Mucosa of descending colon (tissue), 3 donors: ENCODE measurements at regions not wholly inside any gene's neighbourhood (a gene's known extent, or its start where the extent isn't known, plus 50 kb on each side); places are given as distances from the start of the nearest gene placed in this dataset.
A peak's percentile ranks its signal among the peaks of the same experiment; 100 is the strongest.

Experiments used
- ATAC-seq: fragments of 200-7000 bp; cut with Tn5 transposase; one replicate; pipeline ENCODE4 v1.9.1; 2020; ENCODE audit warnings: mild to moderate bottlenecking, moderate library complexity
- DNase-seq, 3 donors: peaks; one replicate each; pipeline ENCODE4 v3.0.0-alpha.2; 2020
- H3K36me3 ChIP-seq: fragments of 200-600 bp; one replicate; pipeline ENCODE4 v1.8.0; 2021; ENCODE audit warnings: low read depth, mild to moderate bottlenecking
- H3K4me1 ChIP-seq: fragments of 200-600 bp; one replicate; pipeline ENCODE4 v1.8.0; 2021; ENCODE audit warnings: low read depth, mild to moderate bottlenecking
- H3K4me3 ChIP-seq: fragments of 200-600 bp; one replicate; pipeline ENCODE4 v1.8.0; 2021; ENCODE audit warnings: mild to moderate bottlenecking
- H3K9me3 ChIP-seq: fragments of 200-600 bp; one replicate; pipeline ENCODE4 v1.8.0; 2021; ENCODE audit warnings: mild to moderate bottlenecking
- CTCF ChIP-seq: fragments of 200-600 bp; IDR thresholded peaks from one replicate; pipeline ENCODE4 v1.8.0; 2022; ENCODE audit warnings: antibody characterized with exemption, mild to moderate bottlenecking
- intact Hi-C, 2 donors: fragments of 100-400 bp; cut with DNase I in 1 of 2; cut with micrococcal nuclease in 1 of 2; formaldehyde crosslinking; loops; one replicate each; pipeline versions ENCODE4 v1.11.0 to v1.11.1; 2022; cut with DNase I, micrococcal nuclease
- donor health status: DM: no; HTN: no; CAD: no; lungs with moderate emphysema.
- donor health status: DM: no; HTN: no; CAD: no.
- donor health status: DM: no; HTN: yes; CAD: no.

- no peaks in the 10 kb centered on the region for H3K4me1 ChIP-seq
- H3K9me3 ChIP-seq, result no peaks in the 10 kb centered on the region
- H3K4me3 ChIP-seq, result no peak overlapping the region
- ATAC-seq (peak; percentile 72), DNase-seq (peak; percentile 40 to 64 (median 42))
- H3K36me3 ChIP-seq, result no peaks in the 10 kb centered on the region
- intact Hi-C loops, result no loop called here
- TF ChIP-seq CTCF, result no peak
Measured at GRCh38 chr2:204110338-204110741, 173.8 kb downstream of the ICOS start.

- H3K4me1 ChIP-seq, result no peaks in the 10 kb centered on the region
- no peaks in the 10 kb centered on the region for H3K36me3 ChIP-seq
- H3K9me3 ChIP-seq, result no peaks in the 10 kb centered on the region
- no peak for TF ChIP-seq CTCF
- no peak overlapping the region for H3K4me3 ChIP-seq
- ATAC-seq (no peak), DNase-seq (no peak)
- intact Hi-C loops, result no loop called here
Measured at GRCh38 chr2:204110751-204111516, 174.4 kb downstream of the ICOS start.

GRCh38 chr2:204112084-204112770 lies 175.7 kb downstream of the ICOS start:
- ATAC-seq (no peak), DNase-seq (no peak)
- Histone ChIP-seq H3K4me3 (no peak overlapping the region), H3K4me1 (no peaks in the 10 kb centered on the region), H3K36me3 (no peaks in the 10 kb centered on the region), H3K9me3 (no peaks in the 10 kb centered on the region)
- intact Hi-C loops, result no loop called here
- TF ChIP-seq CTCF, result no peak

- Histone ChIP-seq H3K4me1 (no peaks in the 10 kb centered on the region), H3K4me3 (no peak overlapping the region), H3K9me3 (no peaks in the 10 kb centered on the region), H3K36me3 (no peaks in the 10 kb centered on the region)
- TF ChIP-seq CTCF, result no peak
- intact Hi-C loops, result no loop called here
- peak; percentile 23 for ATAC-seq
- DNase-seq, result no peak
Measured at GRCh38 chr2:204114295-204115136, 178.0 kb downstream of the ICOS start.

GRCh38 chr2:204115137-204116056 lies 178.8 kb downstream of the ICOS start:
- intact Hi-C loops, result no loop called here
- no peak overlapping the region for H3K4me3 ChIP-seq
- DNase-seq (peak in 1 of 3 donors; percentile 8), ATAC-seq (peak; percentile 42)
- H3K4me1 ChIP-seq, result no peaks in the 10 kb centered on the region
- TF ChIP-seq CTCF, result no peak
- no peaks in the 10 kb centered on the region for H3K36me3 ChIP-seq
- H3K9me3 ChIP-seq, result no peaks in the 10 kb centered on the region
